HG03060 (cell line): ENCODE measurements at regions not wholly inside any gene's neighbourhood (a gene's known extent, or its start where the extent isn't known, plus 50 kb on each side); places are given as distances from the start of the nearest gene placed in this dataset.

Experiments used
- ATAC-seq: cut with Tn5 transposase; IDR thresholded peaks from one replicate; pipeline ENCODE4 v1.9.1; 2021; ENCODE audit warnings: low read depth, moderate number of reproducible peaks; ENCODE audit not compliant: unreplicated experiment

- no peak for ATAC-seq
Measured at GRCh38 chr17:72254808-72255449, 134.1 kb downstream of the SOX9 start.

DNA sequence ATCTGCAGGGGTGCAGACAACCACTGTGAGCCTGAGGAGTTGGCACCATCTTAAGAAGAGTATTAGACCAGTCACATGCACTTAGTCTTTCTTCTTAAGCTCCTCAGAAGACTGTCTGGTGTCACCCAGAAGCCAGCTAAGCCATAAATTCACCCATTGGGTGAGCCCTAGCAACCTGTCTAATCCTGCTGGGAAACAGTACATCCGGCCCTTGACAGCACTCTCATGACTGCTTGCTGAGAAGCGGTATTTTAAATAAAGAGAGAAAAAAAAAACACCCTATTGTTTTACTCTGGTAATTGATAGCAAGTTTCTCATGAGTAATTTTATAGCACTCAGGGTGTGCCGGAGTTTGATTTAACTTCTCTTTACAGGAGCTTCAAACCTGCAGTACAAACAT, 134.7 kb downstream of the SOX9 start:
- ATAC-seq = no peak

- no peak for ATAC-seq
Measured at GRCh38 chr17:72258711-72259110, 137.9 kb downstream of the SOX9 start.

GRCh38 chr17:72259922-72260321, 139.1 kb downstream of the SOX9 start:
- ATAC-seq = no peak

- ATAC-seq = no peak
Measured at GRCh38 chr17:72262766-72263165, 141.9 kb downstream of the SOX9 start.

GRCh38 chr17:72264682-72265405, 144.0 kb downstream of the SOX9 start:
- no peak for ATAC-seq

GRCh38 chr17:72266112-72266775, 145.4 kb downstream of the SOX9 start:
- ATAC-seq = no peak

DNA sequence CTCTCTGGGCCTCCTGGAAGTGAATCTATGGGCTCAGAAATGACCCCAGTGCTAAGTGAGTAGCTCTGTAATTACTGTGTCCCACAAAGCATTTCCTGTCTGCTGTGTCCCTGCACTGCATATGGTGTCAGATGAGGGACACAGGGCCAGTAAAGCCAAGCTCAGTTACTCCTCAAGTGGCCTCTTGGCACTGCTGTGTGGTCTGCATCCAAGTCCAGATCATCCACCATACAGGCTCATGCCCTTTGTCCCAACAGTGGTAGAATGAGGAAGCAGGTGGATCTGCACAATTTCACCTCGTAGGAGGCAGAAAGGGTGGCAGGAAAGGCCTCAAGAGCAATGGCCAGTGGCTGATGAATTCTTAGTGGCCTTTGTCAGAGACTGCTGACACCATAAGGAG, 146.8 kb downstream of the SOX9 start:
- ATAC-seq = no peak

DNA sequence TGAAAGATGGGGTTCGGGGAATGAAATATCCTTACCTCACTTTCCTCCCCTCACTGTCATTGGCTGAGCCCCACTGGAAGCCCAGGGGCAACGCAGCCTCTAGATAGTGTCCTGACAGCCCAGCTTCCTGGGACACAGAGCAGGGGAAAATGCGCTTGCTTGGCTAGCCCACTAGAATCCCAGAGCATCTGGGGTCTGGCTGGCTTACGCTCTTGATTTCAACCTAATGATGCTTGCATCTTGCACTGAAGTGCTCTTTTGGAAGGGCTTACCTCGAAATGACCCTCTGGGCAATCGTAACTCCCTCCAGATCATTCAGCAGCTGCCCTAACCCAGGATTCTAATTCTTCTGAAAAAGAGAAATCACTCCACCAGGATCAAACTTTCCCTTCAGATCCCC, 147.6 kb downstream of the SOX9 start:
- no peak for ATAC-seq

- ATAC-seq = no peak
Measured at GRCh38 chr17:72270273-72270924, 149.6 kb downstream of the SOX9 start.

GRCh38 chr17:72271603-72272002, 150.8 kb downstream of the SOX9 start:
- no peak for ATAC-seq

DNA sequence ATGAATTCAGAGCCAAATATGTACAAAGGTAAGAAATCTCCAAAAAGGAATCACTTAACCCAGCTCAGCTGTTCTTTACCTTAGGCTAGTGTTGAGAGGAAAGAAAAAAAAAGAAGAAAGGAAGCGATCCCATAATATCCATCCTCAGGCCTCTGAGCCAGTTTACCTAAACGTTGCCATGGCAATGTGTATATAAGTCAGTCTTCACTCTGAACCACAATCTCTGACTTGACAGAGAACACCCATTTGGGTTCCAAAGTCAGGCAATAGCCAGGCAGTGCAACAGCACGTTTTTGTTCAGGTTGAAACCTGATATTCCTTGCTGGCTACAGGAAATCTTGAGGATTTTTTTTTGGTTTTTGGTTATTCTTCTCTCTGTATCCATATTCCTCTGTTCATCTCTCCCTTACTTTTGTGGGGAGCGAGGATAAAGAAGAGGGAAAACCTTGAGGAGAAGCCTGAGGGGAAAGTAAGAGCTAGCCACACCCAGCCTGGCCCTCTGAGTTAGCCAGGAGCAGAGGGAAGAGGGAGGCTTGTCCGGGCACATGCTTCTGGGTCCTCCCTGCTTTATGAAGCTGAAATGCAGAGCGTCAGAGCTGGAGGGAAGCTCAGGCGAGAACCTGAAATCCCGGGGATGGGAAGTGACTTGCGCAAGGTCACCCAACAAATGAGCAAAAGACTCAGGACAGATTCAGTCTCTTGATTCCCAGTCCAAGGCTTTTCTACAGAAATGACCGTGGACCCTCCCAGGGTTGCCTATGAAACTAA, 152.7 kb downstream of the SOX9 start:
- ATAC-seq = no peak

DNA sequence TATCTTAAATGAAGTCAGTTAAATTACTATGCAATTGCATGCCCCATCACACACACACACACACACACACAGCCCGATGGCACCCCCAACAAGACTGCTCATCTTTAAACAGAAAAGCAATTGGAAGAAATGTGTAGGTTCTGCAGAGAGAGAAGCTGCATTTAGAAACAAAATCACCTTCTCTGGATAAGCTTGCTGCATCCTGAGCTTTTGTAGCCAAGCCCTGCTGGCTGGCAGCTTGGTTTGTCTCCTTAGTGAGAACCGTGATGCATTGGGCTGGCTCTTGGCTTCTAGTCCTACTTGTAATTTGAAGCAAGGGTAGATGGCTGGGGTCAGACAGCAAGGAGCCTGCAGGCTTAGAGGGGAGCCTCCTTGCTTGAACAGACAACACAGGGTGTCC, 153.8 kb downstream of the SOX9 start:
- no peak for ATAC-seq

DNA sequence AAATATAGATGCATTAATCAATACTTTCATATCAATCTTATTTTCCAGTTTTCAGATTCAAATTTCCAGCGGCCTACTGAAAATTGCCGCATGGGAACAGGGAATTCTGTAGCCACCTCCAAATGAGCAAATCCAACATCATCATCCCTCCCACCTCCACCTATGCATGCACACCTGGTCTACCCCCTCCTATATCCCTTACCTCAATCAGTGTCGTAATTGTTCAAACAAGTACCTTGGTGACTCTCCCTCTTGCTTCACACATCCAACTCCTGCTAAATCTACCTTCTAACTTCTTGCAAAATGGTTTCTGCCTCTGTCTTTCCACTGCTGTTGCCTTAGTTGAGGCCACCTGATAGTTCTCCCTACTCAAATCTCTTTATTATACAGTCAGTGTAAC, 160.1 kb downstream of the SOX9 start:
- no peak for ATAC-seq

- no peak for ATAC-seq
Measured at GRCh38 chr17:72282439-72283029, 161.7 kb downstream of the SOX9 start.

DNA sequence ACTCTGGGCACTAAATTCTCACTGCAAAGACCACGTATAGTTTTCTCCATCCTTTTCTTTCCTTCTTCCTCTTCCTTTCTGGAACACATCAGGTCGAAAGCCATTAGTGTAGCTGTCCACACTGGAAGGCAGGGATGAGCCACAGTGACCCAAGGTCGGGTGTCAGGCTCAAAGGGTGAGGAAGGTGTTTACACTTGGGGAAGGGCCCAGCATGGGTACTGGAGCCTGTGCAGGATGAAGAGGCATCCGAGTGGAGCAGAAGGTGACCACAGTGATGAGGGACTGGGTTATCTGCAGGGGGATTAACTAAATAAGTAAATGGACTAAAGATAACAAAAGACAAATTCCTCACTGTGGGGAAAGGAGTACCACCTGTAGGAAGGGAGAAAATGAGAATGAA, 164.0 kb downstream of the SOX9 start:
- no peak for ATAC-seq

- no peak for ATAC-seq
Measured at GRCh38 chr17:72287586-72287985, 166.8 kb downstream of the SOX9 start.

- no peak for ATAC-seq
Measured at GRCh38 chr17:72294487-72294893, 173.7 kb downstream of the SOX9 start.

GRCh38 chr17:72295916-72296315, 175.1 kb downstream of the SOX9 start:
- ATAC-seq = no peak

DNA sequence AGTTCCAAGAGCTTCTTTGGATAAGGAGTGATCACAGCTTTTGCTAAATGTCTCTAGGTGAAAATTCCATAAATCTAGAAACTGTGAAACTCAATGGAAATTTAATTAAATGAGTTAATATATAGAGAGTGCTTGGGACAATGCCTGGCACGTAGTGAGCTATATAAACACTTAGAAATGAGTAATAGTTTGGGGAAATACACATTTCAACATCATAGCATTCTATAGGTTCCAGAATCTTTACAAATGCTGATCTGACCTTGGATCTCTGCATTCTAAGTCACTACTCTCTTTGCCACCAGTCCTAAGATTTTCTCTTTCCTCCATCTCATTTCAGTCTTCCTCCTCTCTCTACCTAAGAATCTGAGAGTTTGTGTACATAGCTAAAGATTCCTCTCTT, 175.6 kb downstream of the SOX9 start:
- ATAC-seq = no peak
